ENCODE measurements at regions not wholly inside any gene's neighbourhood (a gene's known extent, or its start where the extent isn't known, plus 50 kb on each side); places are given as distances from the start of the nearest gene placed in this dataset.

- Histone ChIP-seq H2AFZ (ENCODE audit: low read depth, low read length) (no peak overlapping the region), H3K4me1 (ENCODE audit: insufficient read depth, low read length) (no peaks in the 10 kb centered on the region), H3K27ac (ENCODE audit: low read length) (no peak overlapping the region), H3K36me3 (ENCODE audit: insufficient read depth, low read length) (no peaks in the 10 kb centered on the region), H3K4me2 (ENCODE audit: insufficient read depth, low read length) (no peak overlapping the region), H3K9ac (ENCODE audit: low read depth, low read length) (no peak overlapping the region), H3K4me3 (ENCODE audit: low read depth in 1 of 2, low read length in 2 of 2) (no peak overlapping the region), H3K9me3 (ENCODE audit: insufficient read depth, low read length, severe bottlenecking) (no peaks in the 10 kb centered on the region), H3K79me2 (ENCODE audit: insufficient read depth, low read length) (no peaks in the 10 kb centered on the region), H4K20me1 (ENCODE audit: insufficient read depth, low read length) (no peaks in the 10 kb centered on the region), H3K27me3 (ENCODE audit: insufficient read depth, low read length, poor library complexity) (peaks cover 3% of the 10 kb centered on the region)
- DNase-seq (no peak), ATAC-seq (ENCODE audit: insufficient read depth, low read depth) (no peak)
- TF ChIP-seq CTCF (IDR thresholded peaks at IDR 0.05; ENCODE audit: borderline replicate concordance, extremely low read depth, low read length, poor library complexity, severe bottlenecking) = no peak
- TF ChIP-seq EZH2 (IDR thresholded peaks at IDR 0.05; ENCODE audit: borderline replicate concordance, low read depth, low read length, severe bottlenecking) = no peak
Observed at GRCh38 chr10:71059943-71060342, 152.4 kb upstream of the UNC5B start.

- H3K79me2 ChIP-seq (ENCODE audit: insufficient read depth, low read length) = no peaks in the 10 kb centered on the region
- no peak overlapping the region for H3K4me3 ChIP-seq (ENCODE audit: low read depth in 1 of 2, low read length in 2 of 2)
- H3K9ac ChIP-seq (ENCODE audit: low read depth, low read length) = no peak overlapping the region
- no peaks in the 10 kb centered on the region for H3K4me1 ChIP-seq (ENCODE audit: insufficient read depth, low read length)
- DNase-seq = no peak
- no peak for TF ChIP-seq EZH2 (IDR thresholded peaks at IDR 0.05; ENCODE audit: borderline replicate concordance, low read depth, low read length, severe bottlenecking)
- no peak for TF ChIP-seq CTCF (IDR thresholded peaks at IDR 0.05; ENCODE audit: borderline replicate concordance, extremely low read depth, low read length, poor library complexity, severe bottlenecking)
- H4K20me1 ChIP-seq (ENCODE audit: insufficient read depth, low read length) = no peaks in the 10 kb centered on the region
- no peaks in the 10 kb centered on the region for H3K9me3 ChIP-seq (ENCODE audit: insufficient read depth, low read length, severe bottlenecking)
- no peak overlapping the region for H2AFZ ChIP-seq (ENCODE audit: low read depth, low read length)
- no peak overlapping the region for H3K27ac ChIP-seq (ENCODE audit: low read length)
- H3K27me3 ChIP-seq (ENCODE audit: insufficient read depth, low read length, poor library complexity) = peaks cover 3% of the 10 kb centered on the region
- no peak overlapping the region for H3K4me2 ChIP-seq (ENCODE audit: insufficient read depth, low read length)
- no peak for ATAC-seq (ENCODE audit: insufficient read depth, low read depth)
- no peaks in the 10 kb centered on the region for H3K36me3 ChIP-seq (ENCODE audit: insufficient read depth, low read length)
Observed at GRCh38 chr10:71060476-71061426, 151.6 kb upstream of the UNC5B start.

- no peak overlapping the region for H3K27ac ChIP-seq (ENCODE audit: low read length)
- ATAC-seq (ENCODE audit: insufficient read depth, low read depth) (no peak), DNase-seq (no peak)
- H4K20me1 ChIP-seq (ENCODE audit: insufficient read depth, low read length) = no peaks in the 10 kb centered on the region; the same call in 1 of the 2 replicates
- no peaks in the 10 kb centered on the region for H3K9me3 ChIP-seq (ENCODE audit: insufficient read depth, low read length, severe bottlenecking)
- no peaks in the 10 kb centered on the region for H3K4me1 ChIP-seq (ENCODE audit: insufficient read depth, low read length)
- H3K27me3 ChIP-seq (ENCODE audit: insufficient read depth, low read length, poor library complexity) = peaks cover 3% of the 10 kb centered on the region
- H3K36me3 ChIP-seq (ENCODE audit: insufficient read depth, low read length) = no peaks in the 10 kb centered on the region
- TF ChIP-seq CTCF (IDR thresholded peaks at IDR 0.05; ENCODE audit: borderline replicate concordance, extremely low read depth, low read length, poor library complexity, severe bottlenecking) (no peak), EZH2 (IDR thresholded peaks at IDR 0.05; ENCODE audit: borderline replicate concordance, low read depth, low read length, severe bottlenecking) (no peak)
- H3K4me2 ChIP-seq (ENCODE audit: insufficient read depth, low read length) = no peak overlapping the region
- no peak overlapping the region for H2AFZ ChIP-seq (ENCODE audit: low read depth, low read length)
- H3K4me3 ChIP-seq (ENCODE audit: low read depth in 1 of 2, low read length in 2 of 2) = no peak overlapping the region
- no peak overlapping the region for H3K9ac ChIP-seq (ENCODE audit: low read depth, low read length)
- H3K79me2 ChIP-seq (ENCODE audit: insufficient read depth, low read length) = no peaks in the 10 kb centered on the region
Observed at GRCh38 chr10:71061472-71061871, 150.9 kb upstream of the UNC5B start.
